HEK293 (cell line): ENCODE measurements at regions not wholly inside any gene's neighbourhood (a gene's known extent, or its start where the extent isn't known, plus 50 kb on each side); places are given as distances from the start of the nearest gene placed in this dataset.

Experiments
- CTCF ChIA-PET: fragments of 350-600 bp; formaldehyde crosslinking; extraction: SDS; loops from one replicate; lab custom pipeline; 2021; ENCODE audit warnings: antibody characterized with exemption; lab: Yijun Ruan, JAX
- POLR2A ChIA-PET: fragments of 300-600 bp; formaldehyde crosslinking; extraction: SDS; loops from one replicate; lab custom pipeline; 2020; ENCODE audit warnings: antibody characterized with exemption, inconsistent platforms; lab: Yijun Ruan, JAX
- H3K27ac ChIP-seq: fragments of 200-500 bp; sonication (Bioruptor generic); 2 replicates; pipeline ENCODE4 v1.5.1; 2014; ENCODE audit warnings: low read depth, low read length, control low read depth, inconsistent platforms; ENCODE audit errors: extremely low read depth
- H3K36me3 ChIP-seq, 2 experiments: fragments of 200-500 bp in 1 of 2; sonication (Bioruptor generic) in 1 of 2; 1 replicate in 1 of 2; 2 replicates in 1 of 2; pipeline ENCODE4 v1.5.1; 2014 to 2017; ENCODE audit warnings: inconsistent platforms in 2 of 2, low read length in 2 of 2; ENCODE audit not compliant: control insufficient read depth in 2 of 2, insufficient read depth in 1 of 2
- H3K4me1 ChIP-seq: fragments of 200-500 bp; sonication (Bioruptor generic); 2 replicates; pipeline ENCODE4 v1.5.1; 2014; ENCODE audit warnings: mild to moderate bottlenecking, low read length, inconsistent platforms; ENCODE audit not compliant: control insufficient read depth, insufficient read depth
- H3K4me3 ChIP-seq: 2 replicates; pipeline ENCODE4 v1.5.1; 2011; ENCODE audit warnings: low read depth, mild to moderate bottlenecking, control low read depth, low read length, moderate library complexity
- H3K9me3 ChIP-seq: fragments of 200-500 bp; sonication (Bioruptor generic); 2 replicates; pipeline ENCODE4 v1.5.1; 2014; ENCODE audit warnings: low read depth, low read length, inconsistent platforms; ENCODE audit not compliant: control insufficient read depth, insufficient read depth
- BCL11B ChIP-seq: fragments of 450-650 bp; formaldehyde crosslinking; IDR thresholded peaks from 2 replicates; pipeline ENCODE4 v1.5.1; 2016; ENCODE audit warnings: low read depth, missing biosample characterization, missing genetic modification characterization
- FEZF1 ChIP-seq: fragments of 450-650 bp; formaldehyde crosslinking; IDR thresholded peaks from 2 replicates; pipeline ENCODE4 v1.5.1; 2016; ENCODE audit warnings: missing biosample characterization, missing genetic modification characterization
- KLF7 ChIP-seq: fragments of 450-650 bp; formaldehyde crosslinking; IDR thresholded peaks from 2 replicates; pipeline ENCODE4 v1.5.1; 2016; ENCODE audit warnings: missing biosample characterization, missing genetic modification characterization, borderline replicate concordance
- MYNN ChIP-seq: fragments of 450-650 bp; formaldehyde crosslinking; IDR thresholded peaks from 2 replicates; pipeline ENCODE4 v1.5.1; 2016; ENCODE audit warnings: missing biosample characterization, missing genetic modification characterization, borderline replicate concordance
- MZF1 ChIP-seq: fragments of 450-650 bp; formaldehyde crosslinking; IDR thresholded peaks from 2 replicates; pipeline ENCODE4 v1.5.1; 2017; ENCODE audit warnings: missing biosample characterization, missing genetic modification characterization, borderline replicate concordance
- ZBTB17 ChIP-seq: fragments of 450-650 bp; formaldehyde crosslinking; IDR thresholded peaks from 2 replicates; pipeline ENCODE4 v1.5.1; 2016; ENCODE audit warnings: missing biosample characterization, missing genetic modification characterization
- ZNF121 ChIP-seq: fragments of 450-650 bp; formaldehyde crosslinking; IDR thresholded peaks from 2 replicates; pipeline ENCODE4 v1.5.1; 2016; ENCODE audit warnings: missing biosample characterization, missing genetic modification characterization
- ZNF138 ChIP-seq: fragments of 450-650 bp; formaldehyde crosslinking; IDR thresholded peaks from 2 replicates; pipeline ENCODE4 v1.5.1; 2016; ENCODE audit warnings: missing biosample characterization, missing genetic modification characterization, borderline replicate concordance
- ZNF174 ChIP-seq: fragments of 450-650 bp; formaldehyde crosslinking; IDR thresholded peaks from 2 replicates; pipeline ENCODE4 v1.5.0; 2017; ENCODE audit warnings: missing biosample characterization, mild to moderate bottlenecking, missing genetic modification characterization
- ZNF175 ChIP-seq: fragments of 450-650 bp; formaldehyde crosslinking; IDR thresholded peaks from 2 replicates; pipeline ENCODE4 v1.5.1; 2016; ENCODE audit warnings: missing biosample characterization, missing genetic modification characterization
- ZNF239 ChIP-seq: fragments of 450-650 bp; formaldehyde crosslinking; IDR thresholded peaks from 2 replicates; pipeline ENCODE4 v1.5.1; 2016; ENCODE audit warnings: missing biosample characterization, missing genetic modification characterization
- ZNF404 ChIP-seq: fragments of 450-650 bp; formaldehyde crosslinking; IDR thresholded peaks from 2 replicates; pipeline ENCODE4 v1.5.1; 2017; ENCODE audit warnings: missing biosample characterization, missing genetic modification characterization
- ZNF560 ChIP-seq: fragments of 450-650 bp; formaldehyde crosslinking; IDR thresholded peaks from 2 replicates; pipeline ENCODE4 v1.5.1; 2017; ENCODE audit warnings: missing biosample characterization, missing genetic modification characterization, borderline replicate concordance
- ZNF610 ChIP-seq: fragments of 450-650 bp; formaldehyde crosslinking; IDR thresholded peaks from 2 replicates; pipeline ENCODE4 v1.5.1; 2016; ENCODE audit warnings: missing biosample characterization, missing genetic modification characterization, borderline replicate concordance
- ZNF624 ChIP-seq: fragments of 450-650 bp; formaldehyde crosslinking; IDR thresholded peaks from 2 replicates; pipeline ENCODE4 v1.5.1; 2017; ENCODE audit warnings: missing biosample characterization, missing genetic modification characterization
- ZNF670 ChIP-seq: fragments of 450-650 bp; formaldehyde crosslinking; IDR thresholded peaks from 2 replicates; pipeline ENCODE4 v1.5.1; 2016; ENCODE audit warnings: missing biosample characterization, missing genetic modification characterization, low read depth
- ZNF776 ChIP-seq: fragments of 450-650 bp; formaldehyde crosslinking; IDR thresholded peaks from 2 replicates; pipeline ENCODE4 v1.5.0; 2017; ENCODE audit warnings: missing biosample characterization, missing genetic modification characterization, borderline replicate concordance
- ZNF791 ChIP-seq: fragments of 450-650 bp; formaldehyde crosslinking; IDR thresholded peaks from 2 replicates; pipeline ENCODE4 v1.5.1; 2016; ENCODE audit warnings: missing biosample characterization, missing genetic modification characterization
- ZNF843 ChIP-seq: fragments of 450-650 bp; formaldehyde crosslinking; IDR thresholded peaks from 2 replicates; pipeline ENCODE4 v1.5.1; 2016; ENCODE audit warnings: missing biosample characterization, missing genetic modification characterization
- TF ChIP-seq, protein P1 (sequence below): fragments of 450-650 bp; formaldehyde crosslinking; IDR thresholded peaks from 2 replicates; pipeline ENCODE4 v1.5.1; 2016; ENCODE audit warnings: missing biosample characterization, missing genetic modification characterization, borderline replicate concordance
- TF ChIP-seq, protein P2 (sequence below): fragments of 450-650 bp; formaldehyde crosslinking; IDR thresholded peaks from 2 replicates; pipeline ENCODE4 v1.5.1; 2016; ENCODE audit warnings: missing biosample characterization, missing genetic modification characterization, low read depth
- TF ChIP-seq, protein P3 (sequence below): fragments of 450-650 bp; formaldehyde crosslinking; IDR thresholded peaks from 2 replicates; pipeline ENCODE4 v1.5.1; 2016; ENCODE audit warnings: missing biosample characterization, missing genetic modification characterization, borderline replicate concordance
- TF ChIP-seq, protein P4 (sequence below): fragments of 450-650 bp; formaldehyde crosslinking; IDR thresholded peaks from 2 replicates; pipeline ENCODE4 v1.5.1; 2016; ENCODE audit warnings: missing biosample characterization, missing genetic modification characterization

DNA sequence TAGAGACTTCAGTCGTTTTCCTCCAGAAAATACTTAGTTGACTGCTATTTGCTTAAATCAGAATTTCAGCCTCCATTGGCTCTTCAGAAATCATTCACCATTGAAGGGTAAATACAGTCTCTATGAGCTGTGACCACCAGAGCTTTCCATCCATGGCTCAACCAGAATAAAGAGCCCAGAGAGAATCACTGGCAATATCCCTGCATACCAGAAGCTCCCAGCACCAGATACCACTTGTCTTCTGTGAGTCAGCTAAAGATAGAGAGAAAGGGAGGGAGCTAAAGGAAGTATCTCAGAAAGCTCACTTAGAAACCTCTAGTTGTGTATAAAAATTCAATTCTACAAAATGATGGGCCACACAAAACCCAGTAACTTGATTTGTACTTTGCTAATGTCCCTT, 115.2 kb upstream of the TMCO5A start (continued):
- TF ChIP-seq, protein P1, sequence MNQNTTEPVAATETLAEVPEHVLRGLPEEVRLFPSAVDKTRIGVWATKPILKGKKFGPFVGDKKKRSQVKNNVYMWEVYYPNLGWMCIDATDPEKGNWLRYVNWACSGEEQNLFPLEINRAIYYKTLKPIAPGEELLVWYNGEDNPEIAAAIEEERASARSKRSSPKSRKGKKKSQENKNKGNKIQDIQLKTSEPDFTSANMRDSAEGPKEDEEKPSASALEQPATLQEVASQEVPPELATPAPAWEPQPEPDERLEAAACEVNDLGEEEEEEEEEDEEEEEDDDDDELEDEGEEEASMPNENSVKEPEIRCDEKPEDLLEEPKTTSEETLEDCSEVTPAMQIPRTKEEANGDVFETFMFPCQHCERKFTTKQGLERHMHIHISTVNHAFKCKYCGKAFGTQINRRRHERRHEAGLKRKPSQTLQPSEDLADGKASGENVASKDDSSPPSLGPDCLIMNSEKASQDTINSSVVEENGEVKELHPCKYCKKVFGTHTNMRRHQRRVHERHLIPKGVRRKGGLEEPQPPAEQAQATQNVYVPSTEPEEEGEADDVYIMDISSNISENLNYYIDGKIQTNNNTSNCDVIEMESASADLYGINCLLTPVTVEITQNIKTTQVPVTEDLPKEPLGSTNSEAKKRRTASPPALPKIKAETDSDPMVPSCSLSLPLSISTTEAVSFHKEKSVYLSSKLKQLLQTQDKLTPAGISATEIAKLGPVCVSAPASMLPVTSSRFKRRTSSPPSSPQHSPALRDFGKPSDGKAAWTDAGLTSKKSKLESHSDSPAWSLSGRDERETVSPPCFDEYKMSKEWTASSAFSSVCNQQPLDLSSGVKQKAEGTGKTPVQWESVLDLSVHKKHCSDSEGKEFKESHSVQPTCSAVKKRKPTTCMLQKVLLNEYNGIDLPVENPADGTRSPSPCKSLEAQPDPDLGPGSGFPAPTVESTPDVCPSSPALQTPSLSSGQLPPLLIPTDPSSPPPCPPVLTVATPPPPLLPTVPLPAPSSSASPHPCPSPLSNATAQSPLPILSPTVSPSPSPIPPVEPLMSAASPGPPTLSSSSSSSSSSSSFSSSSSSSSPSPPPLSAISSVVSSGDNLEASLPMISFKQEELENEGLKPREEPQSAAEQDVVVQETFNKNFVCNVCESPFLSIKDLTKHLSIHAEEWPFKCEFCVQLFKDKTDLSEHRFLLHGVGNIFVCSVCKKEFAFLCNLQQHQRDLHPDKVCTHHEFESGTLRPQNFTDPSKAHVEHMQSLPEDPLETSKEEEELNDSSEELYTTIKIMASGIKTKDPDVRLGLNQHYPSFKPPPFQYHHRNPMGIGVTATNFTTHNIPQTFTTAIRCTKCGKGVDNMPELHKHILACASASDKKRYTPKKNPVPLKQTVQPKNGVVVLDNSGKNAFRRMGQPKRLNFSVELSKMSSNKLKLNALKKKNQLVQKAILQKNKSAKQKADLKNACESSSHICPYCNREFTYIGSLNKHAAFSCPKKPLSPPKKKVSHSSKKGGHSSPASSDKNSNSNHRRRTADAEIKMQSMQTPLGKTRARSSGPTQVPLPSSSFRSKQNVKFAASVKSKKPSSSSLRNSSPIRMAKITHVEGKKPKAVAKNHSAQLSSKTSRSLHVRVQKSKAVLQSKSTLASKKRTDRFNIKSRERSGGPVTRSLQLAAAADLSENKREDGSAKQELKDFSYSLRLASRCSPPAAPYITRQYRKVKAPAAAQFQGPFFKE (tag by site-specific recombination), result no peak
- TF ChIP-seq ZNF624 (tag by site-specific recombination) (no peak), MYNN (no peak), ZNF776 (tag by site-specific recombination) (no peak), ZNF843 (no peak), ZNF560 (no peak), ZNF670 (tag by site-specific recombination) (no peak)
- TF ChIP-seq, protein P2, sequence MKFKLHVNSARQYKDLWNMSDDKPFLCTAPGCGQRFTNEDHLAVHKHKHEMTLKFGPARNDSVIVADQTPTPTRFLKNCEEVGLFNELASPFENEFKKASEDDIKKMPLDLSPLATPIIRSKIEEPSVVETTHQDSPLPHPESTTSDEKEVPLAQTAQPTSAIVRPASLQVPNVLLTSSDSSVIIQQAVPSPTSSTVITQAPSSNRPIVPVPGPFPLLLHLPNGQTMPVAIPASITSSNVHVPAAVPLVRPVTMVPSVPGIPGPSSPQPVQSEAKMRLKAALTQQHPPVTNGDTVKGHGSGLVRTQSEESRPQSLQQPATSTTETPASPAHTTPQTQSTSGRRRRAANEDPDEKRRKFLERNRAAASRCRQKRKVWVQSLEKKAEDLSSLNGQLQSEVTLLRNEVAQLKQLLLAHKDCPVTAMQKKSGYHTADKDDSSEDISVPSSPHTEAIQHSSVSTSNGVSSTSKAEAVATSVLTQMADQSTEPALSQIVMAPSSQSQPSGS (tag by site-specific recombination), result no peak
- TF ChIP-seq, protein P3, sequence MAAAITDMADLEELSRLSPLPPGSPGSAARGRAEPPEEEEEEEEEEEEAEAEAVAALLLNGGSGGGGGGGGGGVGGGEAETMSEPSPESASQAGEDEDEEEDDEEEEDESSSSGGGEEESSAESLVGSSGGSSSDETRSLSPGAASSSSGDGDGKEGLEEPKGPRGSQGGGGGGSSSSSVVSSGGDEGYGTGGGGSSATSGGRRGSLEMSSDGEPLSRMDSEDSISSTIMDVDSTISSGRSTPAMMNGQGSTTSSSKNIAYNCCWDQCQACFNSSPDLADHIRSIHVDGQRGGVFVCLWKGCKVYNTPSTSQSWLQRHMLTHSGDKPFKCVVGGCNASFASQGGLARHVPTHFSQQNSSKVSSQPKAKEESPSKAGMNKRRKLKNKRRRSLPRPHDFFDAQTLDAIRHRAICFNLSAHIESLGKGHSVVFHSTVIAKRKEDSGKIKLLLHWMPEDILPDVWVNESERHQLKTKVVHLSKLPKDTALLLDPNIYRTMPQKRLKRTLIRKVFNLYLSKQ (tag by site-specific recombination), result no peak

DNA sequence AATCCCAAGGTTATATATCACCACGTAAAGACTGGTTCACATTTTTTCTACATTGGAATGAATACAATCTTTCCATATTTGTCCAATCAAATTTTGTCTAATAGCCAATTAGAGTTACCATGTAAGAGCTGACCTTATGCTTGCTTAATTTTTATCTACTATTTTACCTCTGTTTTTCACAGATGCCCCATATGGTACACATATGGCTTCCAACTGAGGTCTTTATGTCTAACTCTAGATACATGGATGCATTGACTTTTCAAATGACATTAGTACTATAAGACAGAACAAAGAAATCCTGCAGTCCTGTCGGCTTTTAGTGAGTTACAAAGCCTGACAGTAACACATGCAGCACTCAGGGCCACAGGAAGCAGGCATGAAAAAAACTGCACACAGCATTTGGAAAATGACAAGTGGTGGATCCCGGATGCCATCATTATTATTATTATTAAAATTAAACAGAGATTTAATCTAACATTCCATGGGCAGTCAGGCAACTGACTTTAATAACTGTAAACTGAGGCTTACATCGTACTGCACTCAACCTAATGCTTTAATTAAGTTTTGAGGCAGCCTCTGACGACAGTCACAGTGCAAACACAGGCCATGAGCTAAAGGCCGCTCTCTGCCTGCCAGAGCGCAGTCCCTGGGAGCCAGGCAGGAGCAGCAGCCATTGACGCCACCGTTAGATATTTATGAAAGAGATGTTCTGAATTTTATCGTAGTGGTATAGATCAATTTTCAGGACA, 113.9 kb upstream of the TMCO5A start:
- Histone ChIP-seq H3K4me1 (no peaks in the 10 kb centered on the region), H3K4me3 (no peak overlapping the region), H3K9me3 (no peaks in the 10 kb centered on the region), H3K27ac (no peak overlapping the region), H3K36me3 (no peaks in the 10 kb centered on the region)
- POLR2A ChIA-PET, result no interaction called here
- TF ChIP-seq BCL11B (tag by site-specific recombination) (no peak), ZNF121 (tag by site-specific recombination) (no peak), ZNF239 (tag by site-specific recombination) (no peak), ZNF791 (tag by site-specific recombination) (no peak)
- CTCF ChIA-PET, result interaction anchor here (0.6 kb wide), 1 partner anchor 36 kb away, joined by 3 read pairs; no protein-coding TSS in a partner anchor

DNA sequence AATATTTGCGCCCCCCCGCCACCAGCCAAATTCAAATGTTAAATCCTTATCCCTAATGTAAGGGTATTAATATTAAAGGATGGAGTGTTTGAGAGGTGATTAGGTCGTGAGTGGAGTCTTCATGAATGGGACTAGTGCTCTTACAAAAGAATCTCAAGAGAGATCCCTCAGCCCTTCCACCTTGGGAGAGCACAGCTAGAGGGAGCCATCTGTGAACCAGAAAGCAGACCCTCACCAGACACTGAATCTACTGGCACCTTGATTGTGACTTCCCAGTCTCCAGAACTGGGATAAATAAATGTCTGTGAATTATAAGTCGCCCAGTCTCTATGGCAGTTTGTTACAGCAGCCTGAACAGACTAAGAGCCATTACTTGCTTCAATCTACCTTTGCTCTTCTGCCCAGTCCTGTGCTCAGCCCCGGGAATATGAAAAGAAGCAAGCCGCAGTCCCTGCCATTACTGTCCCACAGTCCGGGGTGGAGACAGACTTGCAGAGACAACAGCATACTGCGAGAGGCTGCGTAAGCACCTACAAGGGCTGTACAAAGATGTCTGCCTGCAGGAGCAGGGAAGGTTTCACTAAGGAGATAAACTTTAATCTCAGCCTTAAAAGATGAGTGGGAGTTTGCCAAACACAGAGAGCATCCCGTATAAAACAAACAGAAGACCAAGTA, 110.7 kb upstream of the TMCO5A start:
- CTCF ChIA-PET, result no interaction called here
- Histone ChIP-seq H3K9me3 (no peaks in the 10 kb centered on the region), H3K4me3 (no peak overlapping the region), H3K27ac (no peak overlapping the region), H3K4me1 (no peaks in the 10 kb centered on the region), H3K36me3 (no peaks in the 10 kb centered on the region)
- TF ChIP-seq ZNF138 (tag by site-specific recombination), result no peak
- no peak for TF ChIP-seq ZNF610 (tag by site-specific recombination)
- no peak for TF ChIP-seq KLF7
- TF ChIP-seq ZNF404 (tag by site-specific recombination), result no peak
- TF ChIP-seq ZNF175 (tag by site-specific recombination), result no peak
- TF ChIP-seq ZBTB17 (tag by site-specific recombination), result no peak
- TF ChIP-seq ZNF174 (tag by site-specific recombination), result no peak
- TF ChIP-seq MZF1 (tag by site-specific recombination), result no peak
- TF ChIP-seq, protein P4, sequence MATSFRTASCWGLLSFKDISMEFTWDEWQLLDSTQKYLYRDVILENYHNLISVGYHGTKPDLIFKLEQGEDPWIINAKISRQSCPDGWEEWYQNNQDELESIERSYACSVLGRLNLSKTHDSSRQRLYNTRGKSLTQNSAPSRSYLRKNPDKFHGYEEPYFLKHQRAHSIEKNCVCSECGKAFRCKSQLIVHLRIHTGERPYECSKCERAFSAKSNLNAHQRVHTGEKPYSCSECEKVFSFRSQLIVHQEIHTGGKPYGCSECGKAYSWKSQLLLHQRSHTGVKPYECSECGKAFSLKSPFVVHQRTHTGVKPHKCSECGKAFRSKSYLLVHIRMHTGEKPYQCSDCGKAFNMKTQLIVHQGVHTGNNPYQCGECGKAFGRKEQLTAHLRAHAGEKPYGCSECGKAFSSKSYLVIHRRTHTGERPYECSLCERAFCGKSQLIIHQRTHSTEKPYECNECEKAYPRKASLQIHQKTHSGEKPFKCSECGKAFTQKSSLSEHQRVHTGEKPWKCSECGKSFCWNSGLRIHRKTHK (tag by site-specific recombination), result no peak
- TF ChIP-seq FEZF1, result no peak
- POLR2A ChIA-PET, result no interaction called here
